ENCODE measurements at regions not wholly inside any gene's neighbourhood (a gene's known extent, or its start where the extent isn't known, plus 50 kb on each side); places are given as distances from the start of the nearest gene placed in this dataset.

- TF ChIP-seq, protein P1, sequence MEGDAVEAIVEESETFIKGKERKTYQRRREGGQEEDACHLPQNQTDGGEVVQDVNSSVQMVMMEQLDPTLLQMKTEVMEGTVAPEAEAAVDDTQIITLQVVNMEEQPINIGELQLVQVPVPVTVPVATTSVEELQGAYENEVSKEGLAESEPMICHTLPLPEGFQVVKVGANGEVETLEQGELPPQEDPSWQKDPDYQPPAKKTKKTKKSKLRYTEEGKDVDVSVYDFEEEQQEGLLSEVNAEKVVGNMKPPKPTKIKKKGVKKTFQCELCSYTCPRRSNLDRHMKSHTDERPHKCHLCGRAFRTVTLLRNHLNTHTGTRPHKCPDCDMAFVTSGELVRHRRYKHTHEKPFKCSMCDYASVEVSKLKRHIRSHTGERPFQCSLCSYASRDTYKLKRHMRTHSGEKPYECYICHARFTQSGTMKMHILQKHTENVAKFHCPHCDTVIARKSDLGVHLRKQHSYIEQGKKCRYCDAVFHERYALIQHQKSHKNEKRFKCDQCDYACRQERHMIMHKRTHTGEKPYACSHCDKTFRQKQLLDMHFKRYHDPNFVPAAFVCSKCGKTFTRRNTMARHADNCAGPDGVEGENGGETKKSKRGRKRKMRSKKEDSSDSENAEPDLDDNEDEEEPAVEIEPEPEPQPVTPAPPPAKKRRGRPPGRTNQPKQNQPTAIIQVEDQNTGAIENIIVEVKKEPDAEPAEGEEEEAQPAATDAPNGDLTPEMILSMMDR (IDR thresholded peaks at IDR 0.05; ENCODE audit: insufficient read depth, low read length), result no peak
- no peak for TF ChIP-seq POLR2AphosphoS5 (IDR thresholded peaks at IDR 0.05; ENCODE audit: low read depth)
- no peak for TF ChIP-seq SPI1 (IDR thresholded peaks at IDR 0.05; ENCODE audit: borderline replicate concordance, low read depth)
- TF ChIP-seq, protein P2, sequence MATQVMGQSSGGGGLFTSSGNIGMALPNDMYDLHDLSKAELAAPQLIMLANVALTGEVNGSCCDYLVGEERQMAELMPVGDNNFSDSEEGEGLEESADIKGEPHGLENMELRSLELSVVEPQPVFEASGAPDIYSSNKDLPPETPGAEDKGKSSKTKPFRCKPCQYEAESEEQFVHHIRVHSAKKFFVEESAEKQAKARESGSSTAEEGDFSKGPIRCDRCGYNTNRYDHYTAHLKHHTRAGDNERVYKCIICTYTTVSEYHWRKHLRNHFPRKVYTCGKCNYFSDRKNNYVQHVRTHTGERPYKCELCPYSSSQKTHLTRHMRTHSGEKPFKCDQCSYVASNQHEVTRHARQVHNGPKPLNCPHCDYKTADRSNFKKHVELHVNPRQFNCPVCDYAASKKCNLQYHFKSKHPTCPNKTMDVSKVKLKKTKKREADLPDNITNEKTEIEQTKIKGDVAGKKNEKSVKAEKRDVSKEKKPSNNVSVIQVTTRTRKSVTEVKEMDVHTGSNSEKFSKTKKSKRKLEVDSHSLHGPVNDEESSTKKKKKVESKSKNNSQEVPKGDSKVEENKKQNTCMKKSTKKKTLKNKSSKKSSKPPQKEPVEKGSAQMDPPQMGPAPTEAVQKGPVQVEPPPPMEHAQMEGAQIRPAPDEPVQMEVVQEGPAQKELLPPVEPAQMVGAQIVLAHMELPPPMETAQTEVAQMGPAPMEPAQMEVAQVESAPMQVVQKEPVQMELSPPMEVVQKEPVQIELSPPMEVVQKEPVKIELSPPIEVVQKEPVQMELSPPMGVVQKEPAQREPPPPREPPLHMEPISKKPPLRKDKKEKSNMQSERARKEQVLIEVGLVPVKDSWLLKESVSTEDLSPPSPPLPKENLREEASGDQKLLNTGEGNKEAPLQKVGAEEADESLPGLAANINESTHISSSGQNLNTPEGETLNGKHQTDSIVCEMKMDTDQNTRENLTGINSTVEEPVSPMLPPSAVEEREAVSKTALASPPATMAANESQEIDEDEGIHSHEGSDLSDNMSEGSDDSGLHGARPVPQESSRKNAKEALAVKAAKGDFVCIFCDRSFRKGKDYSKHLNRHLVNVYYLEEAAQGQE (IDR thresholded peaks at IDR 0.05; ENCODE audit: insufficient replicate concordance, low read depth), result no peak
Observed at GRCh38 chr9:95725045-95725444, 150.4 kb upstream of the ERCC6L2 start.

Data from HL-60 (cell line).